ENCODE measurements at regions not wholly inside any gene's neighbourhood (a gene's known extent, or its start where the extent isn't known, plus 50 kb on each side); places are given as distances from the start of the nearest gene placed in this dataset.

DNA sequence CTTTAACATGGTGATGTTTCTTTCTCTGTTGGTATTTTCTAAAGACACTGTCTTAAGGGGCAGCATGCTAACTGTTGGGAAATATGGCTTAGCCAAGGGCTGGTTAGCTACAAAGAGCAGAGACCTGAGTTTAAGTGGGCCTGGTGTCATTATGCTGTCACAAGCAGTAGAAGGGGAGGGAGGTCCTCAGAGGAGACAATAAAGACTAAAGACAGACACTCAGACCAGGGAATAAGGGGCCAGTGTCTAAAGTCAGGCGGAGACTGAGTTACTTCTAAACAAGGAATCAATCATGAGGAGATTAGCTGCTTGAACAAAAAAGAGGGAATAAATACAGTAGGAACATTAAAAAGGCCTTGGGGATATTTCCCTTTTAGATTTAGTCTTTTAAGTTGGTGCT is 142.7 kb upstream of the DPPA4 start:
- H3K27ac ChIP-seq (ENCODE audit: low read length): no peak overlapping the region
- H3K79me2 ChIP-seq (ENCODE audit: insufficient read depth, low read length): no peaks in the 10 kb centered on the region
- no peak overlapping the region for H3K4me2 ChIP-seq (ENCODE audit: insufficient read depth, low read length)
- no peaks in the 10 kb centered on the region for H3K9me3 ChIP-seq (ENCODE audit: insufficient read depth, low read length, severe bottlenecking)
- H3K27me3 ChIP-seq (ENCODE audit: insufficient read depth, low read length, poor library complexity): no peaks in the 10 kb centered on the region
- peak overlapping the region; percentile 29; the same call in 1 of the 2 replicates for H2AFZ ChIP-seq (ENCODE audit: low read depth, low read length)
- H3K4me3 ChIP-seq (ENCODE audit: low read depth in 1 of 2, low read length in 2 of 2): no peak overlapping the region
- ATAC-seq (ENCODE audit: insufficient read depth, low read depth) (no peak), DNase-seq (no peak)
- H3K36me3 ChIP-seq (ENCODE audit: insufficient read depth, low read length): no peaks in the 10 kb centered on the region
- TF ChIP-seq EZH2 (IDR thresholded peaks at IDR 0.05; ENCODE audit: borderline replicate concordance, low read depth, low read length, severe bottlenecking): no peak
- TF ChIP-seq, protein P1, sequence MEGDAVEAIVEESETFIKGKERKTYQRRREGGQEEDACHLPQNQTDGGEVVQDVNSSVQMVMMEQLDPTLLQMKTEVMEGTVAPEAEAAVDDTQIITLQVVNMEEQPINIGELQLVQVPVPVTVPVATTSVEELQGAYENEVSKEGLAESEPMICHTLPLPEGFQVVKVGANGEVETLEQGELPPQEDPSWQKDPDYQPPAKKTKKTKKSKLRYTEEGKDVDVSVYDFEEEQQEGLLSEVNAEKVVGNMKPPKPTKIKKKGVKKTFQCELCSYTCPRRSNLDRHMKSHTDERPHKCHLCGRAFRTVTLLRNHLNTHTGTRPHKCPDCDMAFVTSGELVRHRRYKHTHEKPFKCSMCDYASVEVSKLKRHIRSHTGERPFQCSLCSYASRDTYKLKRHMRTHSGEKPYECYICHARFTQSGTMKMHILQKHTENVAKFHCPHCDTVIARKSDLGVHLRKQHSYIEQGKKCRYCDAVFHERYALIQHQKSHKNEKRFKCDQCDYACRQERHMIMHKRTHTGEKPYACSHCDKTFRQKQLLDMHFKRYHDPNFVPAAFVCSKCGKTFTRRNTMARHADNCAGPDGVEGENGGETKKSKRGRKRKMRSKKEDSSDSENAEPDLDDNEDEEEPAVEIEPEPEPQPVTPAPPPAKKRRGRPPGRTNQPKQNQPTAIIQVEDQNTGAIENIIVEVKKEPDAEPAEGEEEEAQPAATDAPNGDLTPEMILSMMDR (IDR thresholded peaks at IDR 0.05; ENCODE audit: borderline replicate concordance, extremely low read depth, low read length, poor library complexity, severe bottlenecking): no peak
- H3K4me1 ChIP-seq (ENCODE audit: insufficient read depth, low read length): no peaks in the 10 kb centered on the region
- H3K9ac ChIP-seq (ENCODE audit: low read depth, low read length): no peak overlapping the region
- no peaks in the 10 kb centered on the region for H4K20me1 ChIP-seq (ENCODE audit: insufficient read depth, low read length)

DNA sequence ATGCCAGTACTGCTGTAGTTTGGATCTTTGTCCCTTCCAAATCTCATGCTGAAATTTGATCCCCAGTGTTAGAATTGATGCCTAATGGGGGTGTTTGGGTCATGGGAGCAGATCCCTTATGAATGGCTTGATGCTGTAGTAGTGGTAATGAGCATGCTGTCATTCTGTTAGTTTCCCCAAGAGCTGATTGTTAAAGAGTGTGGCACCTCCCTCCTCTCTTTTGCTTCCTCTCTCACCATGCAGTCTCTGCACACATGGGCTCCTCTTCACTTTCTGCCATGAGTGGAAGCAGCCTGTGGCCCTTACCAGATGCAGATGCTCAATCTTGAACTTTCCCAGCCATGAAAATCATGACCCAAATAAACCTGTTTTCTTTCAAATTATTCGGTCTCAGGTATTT is 141.3 kb upstream of the DPPA4 start:
- ATAC-seq (ENCODE audit: insufficient read depth, low read depth) (no peak), DNase-seq (no peak)
- TF ChIP-seq EZH2 (IDR thresholded peaks at IDR 0.05; ENCODE audit: borderline replicate concordance, low read depth, low read length, severe bottlenecking): no peak
- TF ChIP-seq, protein P1 (IDR thresholded peaks at IDR 0.05; ENCODE audit: borderline replicate concordance, extremely low read depth, low read length, poor library complexity, severe bottlenecking): no peak
- Histone ChIP-seq H3K9me3 (ENCODE audit: insufficient read depth, low read length, severe bottlenecking) (no peaks in the 10 kb centered on the region), H3K36me3 (ENCODE audit: insufficient read depth, low read length) (no peaks in the 10 kb centered on the region), H3K4me2 (ENCODE audit: insufficient read depth, low read length) (no peak overlapping the region), H3K4me3 (ENCODE audit: low read depth in 1 of 2, low read length in 2 of 2) (no peak overlapping the region), H4K20me1 (ENCODE audit: insufficient read depth, low read length) (no peaks in the 10 kb centered on the region), H3K9ac (ENCODE audit: low read depth, low read length) (no peak overlapping the region), H3K27me3 (ENCODE audit: insufficient read depth, low read length, poor library complexity) (no peaks in the 10 kb centered on the region), H3K4me1 (ENCODE audit: insufficient read depth, low read length) (no peaks in the 10 kb centered on the region), H2AFZ (ENCODE audit: low read depth, low read length) (no peak overlapping the region), H3K79me2 (ENCODE audit: insufficient read depth, low read length) (no peaks in the 10 kb centered on the region), H3K27ac (ENCODE audit: low read length) (no peak overlapping the region)

DNA sequence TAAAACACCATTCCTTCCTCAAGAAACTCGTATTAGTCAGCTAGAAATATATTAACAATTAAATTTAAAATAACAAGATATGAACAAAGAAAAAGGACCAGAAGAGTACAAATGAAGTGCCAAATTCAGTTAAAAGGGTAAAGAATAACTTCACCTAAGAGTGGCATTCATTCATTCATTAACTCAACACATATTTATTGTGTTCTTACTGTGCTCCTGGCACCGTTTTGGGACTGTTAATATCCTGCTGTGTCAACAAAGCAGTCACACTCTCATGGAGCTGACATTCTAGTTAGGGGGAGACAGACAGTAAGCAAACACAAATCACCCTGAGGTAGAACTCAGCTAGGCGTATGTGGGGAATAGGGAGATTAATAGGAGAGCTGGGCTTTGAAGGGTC is 123.6 kb upstream of the DPPA4 start:
- H3K4me1 ChIP-seq (ENCODE audit: insufficient read depth, low read length): no peaks in the 10 kb centered on the region
- TF ChIP-seq EZH2 (IDR thresholded peaks at IDR 0.05; ENCODE audit: borderline replicate concordance, low read depth, low read length, severe bottlenecking): no peak
- H3K27ac ChIP-seq (ENCODE audit: low read length): no peak overlapping the region
- H3K36me3 ChIP-seq (ENCODE audit: insufficient read depth, low read length): no peaks in the 10 kb centered on the region
- no peaks in the 10 kb centered on the region for H3K9me3 ChIP-seq (ENCODE audit: insufficient read depth, low read length, severe bottlenecking)
- ATAC-seq (ENCODE audit: insufficient read depth, low read depth) (no peak), DNase-seq (no peak)
- no peaks in the 10 kb centered on the region for H4K20me1 ChIP-seq (ENCODE audit: insufficient read depth, low read length)
- H3K27me3 ChIP-seq (ENCODE audit: insufficient read depth, low read length, poor library complexity): no peaks in the 10 kb centered on the region
- no peaks in the 10 kb centered on the region for H3K79me2 ChIP-seq (ENCODE audit: insufficient read depth, low read length)
- no peak overlapping the region for H3K4me2 ChIP-seq (ENCODE audit: insufficient read depth, low read length)
- H3K4me3 ChIP-seq (ENCODE audit: low read depth in 1 of 2, low read length in 2 of 2): no peak overlapping the region
- no peak overlapping the region for H2AFZ ChIP-seq (ENCODE audit: low read depth, low read length)
- no peak overlapping the region for H3K9ac ChIP-seq (ENCODE audit: low read depth, low read length)

DNA sequence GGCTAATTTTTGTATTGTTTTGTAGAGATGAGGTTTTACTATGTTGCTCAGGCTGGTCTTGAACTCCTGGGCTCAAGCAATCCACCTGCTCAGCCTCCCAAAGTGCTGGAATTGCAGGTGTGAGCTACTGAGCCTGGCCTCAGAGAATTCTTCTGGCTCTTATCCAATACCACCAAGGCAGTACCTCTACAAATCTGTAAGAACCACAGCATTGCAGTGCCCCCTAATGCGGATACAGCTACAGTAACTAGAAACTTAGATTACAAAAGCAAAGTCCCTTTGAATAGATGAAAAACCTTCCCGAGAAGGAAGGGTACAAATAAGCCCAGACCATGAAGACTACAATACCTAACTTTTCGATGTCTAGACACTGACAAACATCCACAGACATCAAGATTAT is 107.9 kb upstream of the DPPA4 start:
- Histone ChIP-seq H3K27ac (ENCODE audit: low read length) (no peak overlapping the region), H3K4me1 (ENCODE audit: insufficient read depth, low read length) (no peaks in the 10 kb centered on the region)
- TF ChIP-seq, protein P1 (IDR thresholded peaks at IDR 0.05; ENCODE audit: borderline replicate concordance, extremely low read depth, low read length, poor library complexity, severe bottlenecking): no peak
- no peak for TF ChIP-seq EZH2 (IDR thresholded peaks at IDR 0.05; ENCODE audit: borderline replicate concordance, low read depth, low read length, severe bottlenecking)

More for the DNA sequence above, 107.9 kb upstream of the DPPA4 start:
- DNase-seq (no peak), ATAC-seq (ENCODE audit: insufficient read depth, low read depth) (no peak)
- Histone ChIP-seq H3K79me2 (ENCODE audit: insufficient read depth, low read length) (no peaks in the 10 kb centered on the region), H3K4me2 (ENCODE audit: insufficient read depth, low read length) (no peak overlapping the region), H3K9ac (ENCODE audit: low read depth, low read length) (no peak overlapping the region), H2AFZ (ENCODE audit: low read depth, low read length) (no peak overlapping the region), H3K36me3 (ENCODE audit: insufficient read depth, low read length) (no peaks in the 10 kb centered on the region), H4K20me1 (ENCODE audit: insufficient read depth, low read length) (no peaks in the 10 kb centered on the region), H3K9me3 (ENCODE audit: insufficient read depth, low read length, severe bottlenecking) (no peaks in the 10 kb centered on the region), H3K4me3 (ENCODE audit: low read depth in 1 of 2, low read length in 2 of 2) (no peak overlapping the region), H3K27me3 (ENCODE audit: insufficient read depth, low read length, poor library complexity) (no peaks in the 10 kb centered on the region)
